ENCODE measurements at regions not wholly inside any gene's neighbourhood (a gene's known extent, or its start where the extent isn't known, plus 50 kb on each side); places are given as distances from the start of the nearest gene placed in this dataset.

- no peak overlapping the region for H3K27ac ChIP-seq
- no peak for DNase-seq
- no peaks in the 10 kb centered on the region for H3K36me3 ChIP-seq
- H3K4me1 ChIP-seq = no peaks in the 10 kb centered on the region
- intact Hi-C loops (cut with DNase I; ENCODE audit: low total_unique reads) = no loop called here
- H3K9me3 ChIP-seq = no peaks in the 10 kb centered on the region
- no peak overlapping the region for H3K4me3 ChIP-seq
- no peaks in the 10 kb centered on the region for H3K27me3 ChIP-seq
- TF ChIP-seq CTCF (IDR thresholded peaks at IDR 0.05) (no peak), POLR2A (IDR thresholded peaks at IDR 0.05) (no peak)
Measured at GRCh38 chr13:107956889-107957288, 258.4 kb downstream of the LIG4 start.

DNA sequence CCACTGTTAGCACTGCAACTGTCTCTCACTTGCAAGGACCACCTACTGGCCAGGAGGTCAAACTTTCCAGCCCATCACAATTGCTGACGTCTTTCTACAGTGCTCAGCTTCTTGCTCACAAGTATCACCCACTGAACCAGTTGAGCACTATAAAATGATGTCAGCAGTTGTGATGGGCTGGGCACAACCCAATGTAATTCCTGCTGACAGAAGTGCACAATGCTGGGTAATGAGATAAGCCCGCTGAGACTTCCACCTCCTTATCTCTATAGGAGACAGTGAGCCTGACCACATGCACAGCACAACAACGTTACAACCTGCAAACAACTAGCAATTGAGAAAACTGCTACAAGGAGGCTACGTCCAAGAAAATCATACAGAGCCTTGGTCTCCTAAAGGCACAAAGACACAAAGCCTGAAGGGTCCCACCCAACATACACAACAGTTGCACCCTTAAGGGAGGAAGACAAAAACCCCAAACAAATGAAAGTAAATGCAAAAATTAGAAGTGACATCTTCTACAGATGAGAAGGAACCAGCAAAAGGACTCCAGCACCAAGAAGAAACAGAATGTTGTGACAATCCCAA, 273.2 kb downstream of the LIG4 start:
- Histone ChIP-seq H3K9me3 (no peaks in the 10 kb centered on the region), H3K27ac (no peak overlapping the region), H3K4me1 (no peaks in the 10 kb centered on the region), H3K27me3 (no peaks in the 10 kb centered on the region), H3K4me3 (no peak overlapping the region), H3K36me3 (no peaks in the 10 kb centered on the region)
- intact Hi-C loops (cut with DNase I; ENCODE audit: low total_unique reads) = no loop called here
- no peak for DNase-seq
- TF ChIP-seq CTCF (IDR thresholded peaks at IDR 0.05) = no peak
- no peak for TF ChIP-seq POLR2A (IDR thresholded peaks at IDR 0.05)

- no peak overlapping the region for H3K4me3 ChIP-seq
- no peaks in the 10 kb centered on the region for H3K9me3 ChIP-seq
- intact Hi-C loops (cut with DNase I; ENCODE audit: low total_unique reads) = no loop called here
- H3K4me1 ChIP-seq = no peaks in the 10 kb centered on the region
- H3K36me3 ChIP-seq = no peaks in the 10 kb centered on the region
- H3K27me3 ChIP-seq = no peaks in the 10 kb centered on the region
- no peak overlapping the region for H3K27ac ChIP-seq
- no peak for TF ChIP-seq CTCF (IDR thresholded peaks at IDR 0.05)
- TF ChIP-seq POLR2A (IDR thresholded peaks at IDR 0.05) = no peak
- no peak for DNase-seq
Measured at GRCh38 chr13:107941345-107942029, 273.8 kb downstream of the LIG4 start.

DNA sequence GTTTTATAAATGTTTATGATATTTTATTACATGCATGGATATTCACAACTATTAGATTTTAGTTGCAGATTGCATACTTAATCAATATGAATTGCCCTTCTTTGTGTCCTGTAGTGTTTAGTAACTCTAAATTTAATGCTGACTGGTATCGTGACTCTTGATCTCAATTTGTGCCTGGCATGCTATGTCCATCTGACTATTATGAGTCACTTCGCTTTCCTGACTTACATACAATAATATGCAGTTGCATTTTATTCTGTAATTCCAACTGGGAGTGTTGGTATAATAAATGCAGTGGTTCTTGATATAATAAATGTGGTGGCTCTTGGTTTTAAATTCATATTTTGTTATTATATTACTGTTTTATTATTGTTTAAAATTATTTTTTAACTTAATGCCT, 277.5 kb downstream of the LIG4 start:
- no peaks in the 10 kb centered on the region for H3K4me1 ChIP-seq
- no peaks in the 10 kb centered on the region for H3K27me3 ChIP-seq
- DNase-seq = no peak
- H3K9me3 ChIP-seq = no peaks in the 10 kb centered on the region
- intact Hi-C loops (cut with DNase I; ENCODE audit: low total_unique reads) = no loop called here
- H3K27ac ChIP-seq = no peak overlapping the region
- TF ChIP-seq POLR2A (IDR thresholded peaks at IDR 0.05) = no peak
- TF ChIP-seq CTCF (IDR thresholded peaks at IDR 0.05) = no peak
- H3K4me3 ChIP-seq = no peak overlapping the region
- no peaks in the 10 kb centered on the region for H3K36me3 ChIP-seq

DNA sequence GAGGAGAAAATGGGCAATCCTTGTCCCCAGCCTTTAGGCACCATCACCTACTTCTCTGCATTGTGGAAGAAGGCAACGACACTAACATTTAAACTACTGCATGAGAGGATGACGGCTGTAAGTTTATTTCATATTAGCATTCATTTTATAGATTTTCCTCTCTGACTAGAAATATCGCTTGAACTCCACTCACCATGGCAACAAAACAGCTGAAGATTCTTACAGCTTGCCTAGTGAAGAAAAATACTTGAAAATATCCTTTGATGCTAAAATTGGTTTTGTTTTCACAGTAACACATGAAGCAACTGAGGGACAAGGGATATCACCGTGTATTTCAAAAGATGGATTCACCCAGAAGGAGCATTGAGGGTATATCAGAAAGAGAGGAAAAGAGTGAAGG, 284.3 kb downstream of the LIG4 start:
- H3K9me3 ChIP-seq = no peaks in the 10 kb centered on the region
- no peaks in the 10 kb centered on the region for H3K36me3 ChIP-seq
- H3K27me3 ChIP-seq = no peaks in the 10 kb centered on the region
- TF ChIP-seq CTCF (IDR thresholded peaks at IDR 0.05) = no peak
- no peak for TF ChIP-seq POLR2A (IDR thresholded peaks at IDR 0.05)
- H3K4me3 ChIP-seq = no peak overlapping the region
- H3K27ac ChIP-seq = no peak overlapping the region
- intact Hi-C loops (cut with DNase I; ENCODE audit: low total_unique reads) = no loop called here
- H3K4me1 ChIP-seq = no peaks in the 10 kb centered on the region
- DNase-seq = no peak
